ENCODE measurements at regions not wholly inside any gene's neighbourhood (a gene's known extent, or its start where the extent isn't known, plus 50 kb on each side); places are given as distances from the start of the nearest gene placed in this dataset.

- TF ChIP-seq CTCF (IDR thresholded peaks at IDR 0.05; ENCODE audit: low read depth, low read length, poor library complexity, severe bottlenecking) (no peak), EZH2phosphoT487 (IDR thresholded peaks at IDR 0.05; ENCODE audit: borderline replicate concordance, low read length) (no peak)
Measured at GRCh38 chr22:49307481-49307830, 520.2 kb downstream of the BRD1 start.
